ENCODE measurements at regions not wholly inside any gene's neighbourhood (a gene's known extent, or its start where the extent isn't known, plus 50 kb on each side); places are given as distances from the start of the nearest gene placed in this dataset.

DNA sequence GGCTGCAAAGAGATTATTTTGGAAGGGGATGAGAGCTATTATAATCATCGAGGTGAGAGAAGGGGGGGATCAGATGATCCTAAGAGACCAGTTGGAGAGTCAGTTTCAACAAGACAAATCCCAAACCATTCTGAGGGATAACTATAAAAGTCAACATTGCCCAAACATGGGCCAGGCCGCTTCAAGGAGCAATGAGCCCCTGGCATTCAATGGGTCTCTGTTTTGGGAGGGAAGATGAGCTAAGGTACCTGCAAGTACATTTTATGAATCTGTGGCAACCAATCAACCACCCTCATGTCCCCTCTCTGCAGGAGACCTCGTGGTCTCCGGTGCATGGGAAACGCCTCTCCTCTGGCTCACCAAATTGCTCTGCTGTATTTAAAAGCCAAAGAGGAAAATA is 209.9 kb upstream of the C16orf82 start:
- no peak for TF ChIP-seq CTCF (IDR thresholded peaks at IDR 0.05)
- TF ChIP-seq POLR2A (IDR thresholded peaks at IDR 0.05) = no peak
